ENCODE measurements at regions not wholly inside any gene's neighbourhood (a gene's known extent, or its start where the extent isn't known, plus 50 kb on each side); places are given as distances from the start of the nearest gene placed in this dataset.

DNA sequence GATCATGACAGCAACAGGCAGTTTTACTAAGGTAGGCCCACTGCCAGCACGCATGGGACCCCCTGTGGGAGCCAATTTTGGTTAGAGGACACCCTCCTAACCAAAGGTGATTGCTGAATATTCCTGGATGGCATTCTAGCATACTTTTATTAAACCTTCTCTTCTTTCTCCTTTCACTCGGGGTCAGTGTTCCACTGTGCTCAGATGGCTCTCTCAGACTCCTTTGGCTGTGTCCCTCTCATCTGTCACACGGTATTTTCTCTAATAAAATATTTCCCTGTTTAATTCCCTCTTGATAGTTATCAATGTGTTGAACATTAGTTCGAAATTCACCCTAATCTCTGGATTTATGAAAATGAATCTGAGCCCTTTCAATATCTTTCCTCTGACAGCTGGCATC, 1315.3 kb downstream of the FSTL5 start:
- TF ChIP-seq, protein P1, sequence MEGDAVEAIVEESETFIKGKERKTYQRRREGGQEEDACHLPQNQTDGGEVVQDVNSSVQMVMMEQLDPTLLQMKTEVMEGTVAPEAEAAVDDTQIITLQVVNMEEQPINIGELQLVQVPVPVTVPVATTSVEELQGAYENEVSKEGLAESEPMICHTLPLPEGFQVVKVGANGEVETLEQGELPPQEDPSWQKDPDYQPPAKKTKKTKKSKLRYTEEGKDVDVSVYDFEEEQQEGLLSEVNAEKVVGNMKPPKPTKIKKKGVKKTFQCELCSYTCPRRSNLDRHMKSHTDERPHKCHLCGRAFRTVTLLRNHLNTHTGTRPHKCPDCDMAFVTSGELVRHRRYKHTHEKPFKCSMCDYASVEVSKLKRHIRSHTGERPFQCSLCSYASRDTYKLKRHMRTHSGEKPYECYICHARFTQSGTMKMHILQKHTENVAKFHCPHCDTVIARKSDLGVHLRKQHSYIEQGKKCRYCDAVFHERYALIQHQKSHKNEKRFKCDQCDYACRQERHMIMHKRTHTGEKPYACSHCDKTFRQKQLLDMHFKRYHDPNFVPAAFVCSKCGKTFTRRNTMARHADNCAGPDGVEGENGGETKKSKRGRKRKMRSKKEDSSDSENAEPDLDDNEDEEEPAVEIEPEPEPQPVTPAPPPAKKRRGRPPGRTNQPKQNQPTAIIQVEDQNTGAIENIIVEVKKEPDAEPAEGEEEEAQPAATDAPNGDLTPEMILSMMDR (IDR thresholded peaks at IDR 0.05) = no peak
- TF ChIP-seq POLR2A (IDR thresholded peaks at IDR 0.05) (no peak), POLR2AphosphoS5 (IDR thresholded peaks at IDR 0.05) (no peak)

All from gastroesophageal sphincter (tissue), 3 donors.